ENCODE measurements at regions not wholly inside any gene's neighbourhood (a gene's known extent, or its start where the extent isn't known, plus 50 kb on each side); places are given as distances from the start of the nearest gene placed in this dataset.

DNA sequence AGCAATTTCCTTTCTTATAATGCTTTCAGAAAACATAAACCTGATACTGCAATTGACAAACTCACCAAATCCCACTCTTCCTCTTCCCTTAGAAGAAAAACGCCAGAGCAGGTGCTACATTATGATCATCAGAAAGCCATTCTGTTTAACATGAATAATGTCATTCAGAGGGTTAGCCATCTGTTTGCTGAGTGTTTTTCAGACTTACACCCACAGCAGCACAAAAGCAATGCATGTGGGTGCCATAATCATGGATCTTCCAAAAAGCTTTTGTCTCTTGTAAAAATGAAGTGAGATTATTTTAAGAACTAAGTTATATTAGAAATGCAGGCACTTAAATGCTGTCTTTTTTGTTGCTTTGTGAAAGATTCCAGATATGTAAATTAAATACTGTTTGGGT is 204.6 kb upstream of the TMPRSS15 start:
- ATAC-seq: no peak
- no peak for DNase-seq
- Mint-ChIP-seq H3K36me3 (ENCODE audit: low read depth) (no peaks in the 10 kb centered on the region), H3K27me3 (no peaks in the 10 kb centered on the region), H3K4me1 (no peaks in the 10 kb centered on the region), H3K9me3 (peaks cover 5% of the 10 kb centered on the region), H3K27ac (no peak overlapping the region), H3K4me3 (no peak overlapping the region)

- no peak for ATAC-seq
Measured at GRCh38 chr21:18614303-18614702, 210.7 kb upstream of the TMPRSS15 start.

GRCh38 chr21:18617291-18617690 is 213.7 kb upstream of the TMPRSS15 start:
- Mint-ChIP-seq H3K4me3 (no peak overlapping the region), H3K36me3 (ENCODE audit: low read depth) (no peaks in the 10 kb centered on the region)
- no peak for ATAC-seq

More at GRCh38 chr21:18614303-18614702, 210.7 kb upstream of the TMPRSS15 start:
- H3K27ac Mint-ChIP-seq: no peak overlapping the region
- no peaks in the 10 kb centered on the region for H3K36me3 Mint-ChIP-seq (ENCODE audit: low read depth)
- H3K4me1 Mint-ChIP-seq: no peaks in the 10 kb centered on the region
- no peak overlapping the region for H3K4me3 Mint-ChIP-seq
- no peaks in the 10 kb centered on the region for H3K27me3 Mint-ChIP-seq
- DNase-seq: no peak
- no peaks in the 10 kb centered on the region for H3K9me3 Mint-ChIP-seq

DNA sequence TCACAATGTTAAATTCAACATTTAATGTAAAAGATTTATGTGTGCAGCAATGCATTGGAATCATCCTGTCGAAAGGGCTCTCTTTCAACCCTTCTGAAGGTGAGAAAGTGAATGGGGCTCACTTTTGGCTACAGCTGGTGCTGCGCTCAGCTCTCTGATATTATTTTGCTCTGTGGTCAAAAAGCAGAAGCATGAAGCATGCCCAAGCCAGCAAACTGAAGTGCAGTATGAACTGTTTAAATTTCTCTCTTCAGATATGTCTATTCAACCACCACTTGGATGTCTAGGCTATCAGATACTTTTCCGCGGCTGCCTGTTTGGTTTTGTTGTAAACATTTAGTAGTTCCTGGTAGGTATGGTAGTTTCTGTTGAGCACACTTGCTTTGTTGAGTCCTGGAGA is 216.9 kb upstream of the TMPRSS15 start:
- no peaks in the 10 kb centered on the region for H3K4me1 Mint-ChIP-seq
- H3K9me3 Mint-ChIP-seq: no peaks in the 10 kb centered on the region
- H3K4me3 Mint-ChIP-seq: no peak overlapping the region
- H3K36me3 Mint-ChIP-seq (ENCODE audit: low read depth): no peaks in the 10 kb centered on the region
- no peak for DNase-seq
- H3K27ac Mint-ChIP-seq: no peak overlapping the region
- H3K27me3 Mint-ChIP-seq: no peaks in the 10 kb centered on the region
- ATAC-seq: no peak

More at GRCh38 chr21:18617291-18617690, 213.7 kb upstream of the TMPRSS15 start:
- Mint-ChIP-seq H3K27ac (no peak overlapping the region), H3K9me3 (no peaks in the 10 kb centered on the region), H3K27me3 (no peaks in the 10 kb centered on the region), H3K4me1 (no peaks in the 10 kb centered on the region)
- DNase-seq: no peak

DNA sequence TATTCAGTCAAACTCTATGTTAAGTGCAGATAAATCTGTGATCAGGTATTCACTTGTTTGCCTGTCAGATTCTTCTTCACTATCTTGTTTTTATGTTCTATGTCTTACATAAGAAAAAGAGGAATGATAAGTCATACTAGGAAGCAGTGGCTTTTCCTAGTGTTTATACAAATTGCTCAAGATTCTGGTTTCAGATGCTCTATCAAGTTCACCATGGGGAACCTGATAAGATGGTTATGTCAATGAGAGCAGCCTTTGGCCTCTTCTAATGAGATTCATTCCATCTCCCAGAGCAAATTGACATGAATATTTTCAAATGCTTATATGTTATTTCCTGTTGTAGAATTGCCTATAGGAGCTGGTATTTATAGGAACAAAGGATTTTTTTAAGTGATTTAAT is 218.8 kb upstream of the TMPRSS15 start:
- ATAC-seq: no peak
- Mint-ChIP-seq H3K27me3 (no peaks in the 10 kb centered on the region), H3K4me1 (no peaks in the 10 kb centered on the region), H3K4me3 (no peak overlapping the region), H3K27ac (no peak overlapping the region), H3K36me3 (ENCODE audit: low read depth) (no peaks in the 10 kb centered on the region), H3K9me3 (no peaks in the 10 kb centered on the region)
- DNase-seq: no peak

DNA sequence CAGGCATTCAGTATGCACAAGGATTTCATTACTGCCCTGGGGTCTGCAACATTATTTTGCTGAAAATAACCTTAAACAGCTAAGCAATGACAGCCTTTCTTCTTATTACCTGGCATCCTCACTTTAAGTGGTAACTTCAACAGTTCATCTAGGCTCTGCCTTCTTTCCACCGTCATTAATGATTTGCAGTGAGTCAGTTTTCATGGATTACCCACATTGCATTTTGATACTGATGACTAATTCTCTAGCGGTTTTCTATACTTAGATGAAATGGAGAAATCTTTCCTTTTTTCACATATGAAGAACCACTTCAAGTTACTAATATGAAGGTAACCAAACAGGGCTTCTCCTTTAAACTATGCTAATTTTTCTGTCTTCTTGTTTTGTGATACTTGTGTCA is 226.9 kb upstream of the TMPRSS15 start:
- Mint-ChIP-seq H3K27me3 (no peaks in the 10 kb centered on the region), H3K27ac (no peak overlapping the region), H3K9me3 (peaks cover 3% of the 10 kb centered on the region), H3K4me1 (no peaks in the 10 kb centered on the region), H3K36me3 (ENCODE audit: low read depth) (no peaks in the 10 kb centered on the region), H3K4me3 (no peak overlapping the region)
- no peak for ATAC-seq
- no peak for DNase-seq

GRCh38 chr21:18636897-18637296 is 233.3 kb upstream of the TMPRSS15 start:
- DNase-seq (no peak), ATAC-seq (no peak)
- H3K4me1 Mint-ChIP-seq: no peaks in the 10 kb centered on the region
- H3K9me3 Mint-ChIP-seq: peaks cover 7% of the 10 kb centered on the region
- no peaks in the 10 kb centered on the region for H3K36me3 Mint-ChIP-seq (ENCODE audit: low read depth)
- H3K4me3 Mint-ChIP-seq: no peak overlapping the region
- H3K27me3 Mint-ChIP-seq: no peaks in the 10 kb centered on the region
- H3K27ac Mint-ChIP-seq: no peak overlapping the region

GRCh38 chr21:18646116-18646515 is 242.5 kb upstream of the TMPRSS15 start:
- no peak for DNase-seq
- Mint-ChIP-seq H3K4me1 (no peaks in the 10 kb centered on the region), H3K27me3 (no peaks in the 10 kb centered on the region), H3K36me3 (ENCODE audit: low read depth) (no peaks in the 10 kb centered on the region), H3K4me3 (no peak overlapping the region), H3K27ac (no peak overlapping the region), H3K9me3 (no peaks in the 10 kb centered on the region)
- ATAC-seq: no peak

DNA sequence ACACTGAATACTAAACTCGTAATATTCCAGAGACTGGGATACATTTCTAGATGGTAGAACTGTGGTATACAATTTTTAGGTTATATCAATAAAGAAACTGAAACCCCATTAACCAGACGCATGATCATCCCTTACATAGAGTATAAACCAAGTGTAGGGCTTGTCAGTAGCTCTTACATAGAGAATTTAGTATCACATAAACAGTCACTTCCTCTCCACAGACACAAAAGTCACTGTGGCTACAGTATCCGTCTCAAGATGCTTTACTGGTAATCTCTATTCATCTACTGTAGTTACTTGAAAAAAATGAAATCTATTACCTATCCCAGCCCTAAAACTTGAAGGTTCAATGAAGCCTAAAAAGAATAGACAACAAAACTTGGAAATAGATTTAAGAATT is 252.3 kb upstream of the TMPRSS15 start:
- no peak for DNase-seq
- Mint-ChIP-seq H3K36me3 (ENCODE audit: low read depth) (no peaks in the 10 kb centered on the region), H3K4me3 (no peak overlapping the region), H3K27ac (no peak overlapping the region), H3K4me1 (no peaks in the 10 kb centered on the region), H3K9me3 (peaks cover 4% of the 10 kb centered on the region), H3K27me3 (no peaks in the 10 kb centered on the region)
- ATAC-seq: no peak

DNA sequence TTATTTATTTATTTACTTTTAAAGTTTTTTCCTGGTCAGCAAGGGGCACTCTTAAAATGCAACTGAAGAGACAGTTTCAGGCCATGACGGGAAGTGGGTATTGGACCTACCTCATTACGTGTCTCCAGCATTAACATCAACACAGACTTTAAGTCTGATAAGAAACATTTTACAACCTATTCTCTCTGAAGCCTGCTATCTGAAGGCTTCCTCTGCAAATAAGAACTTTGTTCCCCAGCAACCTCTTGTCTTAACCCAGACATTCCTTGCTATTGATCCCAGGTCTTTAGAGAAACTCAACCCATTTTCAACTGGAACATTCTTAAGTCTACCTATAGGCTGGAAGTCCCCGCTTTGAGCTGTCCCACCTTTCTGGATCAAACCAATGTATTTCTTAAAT is 258.3 kb upstream of the TMPRSS15 start:
- H3K9me3 Mint-ChIP-seq: peaks cover 5% of the 10 kb centered on the region
- no peaks in the 10 kb centered on the region for H3K27me3 Mint-ChIP-seq
- ATAC-seq: no peak

DNA sequence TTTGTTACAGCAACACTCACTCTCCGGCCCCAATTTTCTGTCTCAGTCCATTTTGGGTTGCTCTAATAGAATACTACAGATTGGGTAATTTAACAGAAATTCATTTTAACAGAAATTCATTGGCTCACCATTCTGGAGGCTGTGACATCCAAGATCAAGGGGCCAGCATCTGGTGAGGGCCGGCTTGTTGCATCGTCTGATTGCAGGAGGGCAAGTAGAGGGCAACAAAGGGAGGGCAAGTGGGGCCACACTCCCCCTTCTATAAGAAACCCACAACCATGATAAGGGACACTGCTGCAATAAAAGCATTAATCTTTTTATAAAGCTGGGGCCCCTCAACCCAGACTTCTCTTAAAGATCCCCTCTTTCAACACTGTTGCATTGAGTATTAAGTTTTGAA is 260.1 kb upstream of the TMPRSS15 start:
- Mint-ChIP-seq H3K4me3 (no peak overlapping the region), H3K27me3 (no peaks in the 10 kb centered on the region), H3K27ac (no peak overlapping the region), H3K4me1 (no peaks in the 10 kb centered on the region), H3K9me3 (peaks cover 5% of the 10 kb centered on the region), H3K36me3 (ENCODE audit: low read depth) (no peaks in the 10 kb centered on the region)
- no peak for ATAC-seq
- no peak for DNase-seq

More for the DNA sequence above, 258.3 kb upstream of the TMPRSS15 start:
- Mint-ChIP-seq H3K36me3 (ENCODE audit: low read depth) (no peaks in the 10 kb centered on the region), H3K27ac (no peak overlapping the region), H3K4me3 (no peak overlapping the region), H3K4me1 (no peaks in the 10 kb centered on the region)
- no peak for DNase-seq

DNA sequence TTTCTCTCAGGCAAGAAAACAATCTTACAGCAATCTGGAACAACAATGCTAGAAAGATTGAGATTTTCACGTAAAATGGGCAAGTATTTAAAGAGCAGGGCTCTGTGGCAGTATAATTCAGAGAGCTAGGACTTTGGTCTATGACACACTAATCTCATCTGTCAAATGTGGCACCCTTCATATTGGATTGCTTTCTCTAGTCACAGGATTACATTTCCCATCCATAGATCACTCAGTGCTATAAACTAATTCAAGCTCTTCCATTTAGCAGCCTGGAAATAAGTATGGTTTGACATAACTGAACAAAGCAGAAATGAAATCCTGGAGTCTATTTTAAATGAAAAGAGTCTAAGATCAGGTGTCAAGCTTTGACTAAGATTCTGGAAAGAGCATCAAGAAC is 263.1 kb upstream of the TMPRSS15 start:
- H3K4me3 Mint-ChIP-seq: no peak overlapping the region
- H3K27me3 Mint-ChIP-seq: no peaks in the 10 kb centered on the region
- H3K9me3 Mint-ChIP-seq: peaks cover 11% of the 10 kb centered on the region
- no peaks in the 10 kb centered on the region for H3K36me3 Mint-ChIP-seq (ENCODE audit: low read depth)
- no peak overlapping the region for H3K27ac Mint-ChIP-seq
- ATAC-seq (no peak), DNase-seq (no peak)
- H3K4me1 Mint-ChIP-seq: no peaks in the 10 kb centered on the region

DNA sequence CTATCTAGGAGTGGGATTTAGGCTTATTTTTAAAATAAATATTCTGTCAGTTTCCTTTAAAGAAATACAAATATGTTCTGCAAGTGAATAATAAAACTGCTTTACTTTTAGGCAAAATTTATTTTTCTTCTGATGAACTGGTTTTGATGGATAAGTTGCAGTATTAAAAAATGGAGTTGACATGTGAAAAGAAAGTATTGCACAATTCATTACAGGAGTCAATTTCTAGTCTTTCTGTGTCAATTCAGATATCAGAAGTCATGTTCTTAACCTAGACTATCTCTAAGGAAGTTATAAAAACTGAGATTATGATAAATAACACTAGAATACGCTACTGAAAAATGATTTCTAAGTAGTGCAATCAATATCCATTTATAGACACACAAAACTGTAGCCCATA is 270.2 kb upstream of the TMPRSS15 start:
- no peak overlapping the region for H3K4me3 Mint-ChIP-seq
- no peaks in the 10 kb centered on the region for H3K36me3 Mint-ChIP-seq (ENCODE audit: low read depth)
- H3K27me3 Mint-ChIP-seq: no peaks in the 10 kb centered on the region
- H3K9me3 Mint-ChIP-seq: peaks cover 10% of the 10 kb centered on the region
- ATAC-seq: no peak
- no peak overlapping the region for H3K27ac Mint-ChIP-seq
- no peak for DNase-seq
- H3K4me1 Mint-ChIP-seq: no peaks in the 10 kb centered on the region

GRCh38 chr21:18677632-18678031 is 274.0 kb upstream of the TMPRSS15 start:
- H3K4me3 Mint-ChIP-seq: no peak overlapping the region
- H3K9me3 Mint-ChIP-seq: peaks cover 8% of the 10 kb centered on the region
- no peaks in the 10 kb centered on the region for H3K27me3 Mint-ChIP-seq
- H3K4me1 Mint-ChIP-seq: no peaks in the 10 kb centered on the region
- H3K27ac Mint-ChIP-seq: no peak overlapping the region
- DNase-seq (no peak), ATAC-seq (no peak)
- H3K36me3 Mint-ChIP-seq (ENCODE audit: low read depth): no peaks in the 10 kb centered on the region

DNA sequence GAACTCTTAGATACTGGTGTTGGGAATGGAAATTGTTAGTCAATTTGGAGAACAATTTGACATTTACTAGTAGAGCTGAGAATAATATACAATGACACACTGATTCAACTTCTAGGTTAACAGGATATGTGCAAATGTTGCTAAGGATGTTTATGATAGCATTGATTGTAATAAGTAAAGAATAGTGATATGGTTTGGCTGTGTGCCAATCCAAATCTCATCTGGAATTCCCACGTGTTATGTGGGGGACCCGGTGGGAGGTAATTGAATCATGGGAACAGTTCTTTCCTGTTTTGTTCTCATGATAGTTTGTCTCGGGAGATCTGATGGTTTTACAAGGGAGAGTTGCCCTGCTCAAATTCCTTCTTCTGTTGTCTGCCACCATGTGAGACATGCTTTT is 302.4 kb upstream of the TMPRSS15 start:
- DNase-seq: no peak
- no peaks in the 10 kb centered on the region for H3K36me3 Mint-ChIP-seq (ENCODE audit: low read depth)
- no peak for ATAC-seq
- H3K4me3 Mint-ChIP-seq: no peak overlapping the region
- H3K9me3 Mint-ChIP-seq: peaks cover 6% of the 10 kb centered on the region
- H3K4me1 Mint-ChIP-seq: no peaks in the 10 kb centered on the region
- H3K27ac Mint-ChIP-seq: no peak overlapping the region
- H3K27me3 Mint-ChIP-seq: no peaks in the 10 kb centered on the region

GRCh38 chr21:18711662-18712061 is 308.1 kb upstream of the TMPRSS15 start:
- Mint-ChIP-seq H3K27me3 (no peaks in the 10 kb centered on the region), H3K36me3 (ENCODE audit: low read depth) (no peaks in the 10 kb centered on the region), H3K4me1 (no peaks in the 10 kb centered on the region), H3K27ac (no peak overlapping the region), H3K4me3 (no peak overlapping the region), H3K9me3 (peaks cover 13% of the 10 kb centered on the region)
- ATAC-seq (no peak), DNase-seq (no peak)
